Dendritic cell treated with granulocyte-macrophage colony-stimulating factor and Interleukin-4, amounts not matched to agents 40 ng/mL and 50 ng/mL, for 4 days (primary cell): ENCODE measurements at regions not wholly inside any gene's neighbourhood (a gene's known extent, or its start where the extent isn't known, plus 50 kb on each side); places are given as distances from the start of the nearest gene placed in this dataset.

Experiments used
- H3K27ac Mint-ChIP-seq: one replicate; pipeline ENCODE4 v1.8.0; 2022; ENCODE audit warnings: mild to moderate bottlenecking, mixed read lengths
- H3K27me3 Mint-ChIP-seq: one replicate; pipeline ENCODE4 v1.8.0; 2022; ENCODE audit warnings: mild to moderate bottlenecking, mixed read lengths
- H3K36me3 Mint-ChIP-seq: one replicate; pipeline ENCODE4 v1.8.0; 2022; ENCODE audit warnings: low read depth, mixed read lengths
- H3K4me1 Mint-ChIP-seq: one replicate; pipeline ENCODE4 v1.8.0; 2022; ENCODE audit warnings: low read depth, mixed read lengths
- H3K4me3 Mint-ChIP-seq: one replicate; pipeline ENCODE4 v1.8.0; 2022; ENCODE audit warnings: mild to moderate bottlenecking, moderate library complexity, mixed read lengths
- H3K9me3 Mint-ChIP-seq: one replicate; pipeline ENCODE4 v1.8.0; 2022; ENCODE audit warnings: mixed read lengths
- intact Hi-C: fragments of 100-400 bp; cut with micrococcal nuclease; formaldehyde crosslinking; loops from one replicate; pipeline ENCODE4 v1.15.0; 2022

GRCh38 chr1:14014929-14015328 is 314.9 kb downstream of the PRDM2 start:
- no peaks in the 10 kb centered on the region for H3K9me3 Mint-ChIP-seq
- intact Hi-C loops = no loop called here
- no peak overlapping the region for H3K27ac Mint-ChIP-seq
- no peak overlapping the region for H3K4me3 Mint-ChIP-seq
- H3K27me3 Mint-ChIP-seq = peaks cover 4% of the 10 kb centered on the region
- H3K36me3 Mint-ChIP-seq = no peaks in the 10 kb centered on the region
- H3K4me1 Mint-ChIP-seq = no peaks in the 10 kb centered on the region

- Mint-ChIP-seq H3K4me3 (no peak overlapping the region), H3K4me1 (no peaks in the 10 kb centered on the region), H3K27ac (no peak overlapping the region), H3K9me3 (no peaks in the 10 kb centered on the region), H3K27me3 (peaks cover 4% of the 10 kb centered on the region), H3K36me3 (no peaks in the 10 kb centered on the region)
- intact Hi-C loops = no loop called here
Measured at GRCh38 chr1:14015917-14016316, 315.9 kb downstream of the PRDM2 start.

- intact Hi-C loops = no loop called here
- Mint-ChIP-seq H3K27me3 (peaks cover 4% of the 10 kb centered on the region), H3K36me3 (no peaks in the 10 kb centered on the region), H3K4me1 (no peaks in the 10 kb centered on the region), H3K9me3 (no peaks in the 10 kb centered on the region), H3K27ac (no peak overlapping the region), H3K4me3 (no peak overlapping the region)
Measured at GRCh38 chr1:14017531-14017961, 317.6 kb downstream of the PRDM2 start.

GRCh38 chr1:14019461-14019860 is 319.5 kb downstream of the PRDM2 start:
- H3K27ac Mint-ChIP-seq = no peak overlapping the region
- intact Hi-C loops = no loop called here
- peaks cover 4% of the 10 kb centered on the region for H3K27me3 Mint-ChIP-seq
- H3K4me3 Mint-ChIP-seq = no peak overlapping the region
- no peaks in the 10 kb centered on the region for H3K36me3 Mint-ChIP-seq
- H3K9me3 Mint-ChIP-seq = no peaks in the 10 kb centered on the region
- no peaks in the 10 kb centered on the region for H3K4me1 Mint-ChIP-seq

GRCh38 chr1:14020006-14020405 is 320.0 kb downstream of the PRDM2 start:
- peaks cover 4% of the 10 kb centered on the region for H3K27me3 Mint-ChIP-seq
- no peak overlapping the region for H3K4me3 Mint-ChIP-seq
- intact Hi-C loops = no loop called here
- H3K9me3 Mint-ChIP-seq = no peaks in the 10 kb centered on the region
- no peaks in the 10 kb centered on the region for H3K36me3 Mint-ChIP-seq
- H3K4me1 Mint-ChIP-seq = no peaks in the 10 kb centered on the region
- no peak overlapping the region for H3K27ac Mint-ChIP-seq

GRCh38 chr1:14027099-14027498 is 327.1 kb downstream of the PRDM2 start:
- intact Hi-C loops = no loop called here
- H3K27me3 Mint-ChIP-seq = no peaks in the 10 kb centered on the region

GRCh38 chr1:14031461-14031860 is 331.5 kb downstream of the PRDM2 start:
- Mint-ChIP-seq H3K27me3 (no peaks in the 10 kb centered on the region), H3K4me1 (no peaks in the 10 kb centered on the region), H3K9me3 (peaks cover 7% of the 10 kb centered on the region), H3K36me3 (no peaks in the 10 kb centered on the region), H3K4me3 (no peak overlapping the region), H3K27ac (no peak overlapping the region)
- intact Hi-C loops = no loop called here

More at GRCh38 chr1:14027099-14027498, 327.1 kb downstream of the PRDM2 start:
- no peak overlapping the region for H3K4me3 Mint-ChIP-seq
- no peaks in the 10 kb centered on the region for H3K36me3 Mint-ChIP-seq
- no peak overlapping the region for H3K27ac Mint-ChIP-seq
- no peaks in the 10 kb centered on the region for H3K9me3 Mint-ChIP-seq
- no peaks in the 10 kb centered on the region for H3K4me1 Mint-ChIP-seq

- Mint-ChIP-seq H3K4me3 (no peak overlapping the region), H3K27me3 (no peaks in the 10 kb centered on the region), H3K27ac (no peak overlapping the region), H3K36me3 (no peaks in the 10 kb centered on the region), H3K4me1 (no peaks in the 10 kb centered on the region), H3K9me3 (peaks cover 7% of the 10 kb centered on the region)
- intact Hi-C loops = no loop called here
Measured at GRCh38 chr1:14034506-14034905, 334.5 kb downstream of the PRDM2 start.

GRCh38 chr1:14037101-14037847 is 337.3 kb downstream of the PRDM2 start:
- Mint-ChIP-seq H3K27me3 (no peaks in the 10 kb centered on the region), H3K27ac (no peak overlapping the region), H3K4me3 (no peak overlapping the region), H3K36me3 (no peaks in the 10 kb centered on the region), H3K4me1 (no peaks in the 10 kb centered on the region), H3K9me3 (peaks cover 20% of the 10 kb centered on the region)
- intact Hi-C loops = no loop called here

- no peaks in the 10 kb centered on the region for H3K27me3 Mint-ChIP-seq
- H3K4me1 Mint-ChIP-seq = no peaks in the 10 kb centered on the region
- peaks cover 17% of the 10 kb centered on the region for H3K9me3 Mint-ChIP-seq
- no peaks in the 10 kb centered on the region for H3K36me3 Mint-ChIP-seq
- intact Hi-C loops = no loop called here
- H3K4me3 Mint-ChIP-seq = no peak overlapping the region
- no peak overlapping the region for H3K27ac Mint-ChIP-seq
Measured at GRCh38 chr1:14039582-14040430, 339.8 kb downstream of the PRDM2 start.

GRCh38 chr1:14049965-14050364 is 350.0 kb downstream of the PRDM2 start:
- Mint-ChIP-seq H3K27ac (no peak overlapping the region), H3K9me3 (peaks cover 13% of the 10 kb centered on the region), H3K36me3 (no peaks in the 10 kb centered on the region), H3K4me3 (no peak overlapping the region), H3K4me1 (no peaks in the 10 kb centered on the region), H3K27me3 (no peaks in the 10 kb centered on the region)
- intact Hi-C loops = no loop called here

- H3K27ac Mint-ChIP-seq = no peak overlapping the region
Measured at GRCh38 chr1:14055442-14056223, 355.6 kb downstream of the PRDM2 start.

GRCh38 chr1:14057640-14058039 is 357.7 kb downstream of the PRDM2 start:
- Mint-ChIP-seq H3K9me3 (no peaks in the 10 kb centered on the region), H3K27ac (no peak overlapping the region), H3K27me3 (no peaks in the 10 kb centered on the region), H3K4me1 (no peaks in the 10 kb centered on the region), H3K36me3 (no peaks in the 10 kb centered on the region), H3K4me3 (no peak overlapping the region)
- intact Hi-C loops = no loop called here

More at GRCh38 chr1:14055442-14056223, 355.6 kb downstream of the PRDM2 start:
- Mint-ChIP-seq H3K9me3 (peaks cover 4% of the 10 kb centered on the region), H3K36me3 (no peaks in the 10 kb centered on the region), H3K4me1 (no peaks in the 10 kb centered on the region), H3K27me3 (no peaks in the 10 kb centered on the region), H3K4me3 (no peak overlapping the region)
- intact Hi-C loops = no loop called here

GRCh38 chr1:14061204-14061603 is 361.2 kb downstream of the PRDM2 start:
- intact Hi-C loops = no loop called here
- Mint-ChIP-seq H3K27me3 (no peaks in the 10 kb centered on the region), H3K4me3 (no peak overlapping the region), H3K27ac (no peak overlapping the region), H3K4me1 (no peaks in the 10 kb centered on the region), H3K9me3 (no peaks in the 10 kb centered on the region), H3K36me3 (no peaks in the 10 kb centered on the region)
